ENCODE measurements at regions not wholly inside any gene's neighbourhood (a gene's known extent, or its start where the extent isn't known, plus 50 kb on each side); places are given as distances from the start of the nearest gene placed in this dataset.

DNA sequence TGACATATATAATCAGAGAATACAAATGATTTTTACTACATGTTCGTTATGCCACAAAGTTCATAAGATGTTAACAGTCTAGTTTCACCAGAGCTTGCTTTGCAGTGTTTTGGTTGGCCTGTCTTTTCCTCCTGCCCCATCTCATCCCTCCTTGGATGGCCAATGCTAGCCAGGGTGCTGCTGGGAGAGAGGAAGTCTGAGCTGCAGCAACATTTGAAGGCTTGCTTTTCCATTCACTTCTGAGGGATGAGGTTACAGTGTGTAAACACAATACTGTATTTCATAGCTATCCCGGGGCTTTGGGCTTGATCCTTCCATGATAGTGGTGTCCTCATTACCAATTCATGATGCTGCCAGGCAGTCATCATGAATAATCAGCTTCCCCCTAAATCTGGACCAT, 170.5 kb downstream of the RAB11FIP2 start:
- Histone ChIP-seq H3K4me1 (ENCODE audit: insufficient read depth, low read length, severe bottlenecking) (no peaks in the 10 kb centered on the region), H3K4me3 (ENCODE audit: low read depth, low read length, poor library complexity, severe bottlenecking) (no peak overlapping the region), H3K36me3 (ENCODE audit: insufficient read depth, low read length) (no peaks in the 10 kb centered on the region), H3F3A (ENCODE audit: insufficient read depth, low read length) (no peaks in the 10 kb centered on the region), H3K9ac (ENCODE audit: low read length) (no peak overlapping the region), H3K79me2 (ENCODE audit: insufficient read depth, low read length) (no peaks in the 10 kb centered on the region), H3K4me2 (ENCODE audit: low read length) (no peak overlapping the region), H4K20me1 (ENCODE audit: insufficient read depth, low read length) (no peaks in the 10 kb centered on the region), H2AFZ (ENCODE audit: low read length) (no peak overlapping the region), H3K9me2 (ENCODE audit: low read depth, low read length) (no peaks in the 10 kb centered on the region), H3K27ac (ENCODE audit: low read depth, low read length, poor library complexity, severe bottlenecking) (no peak overlapping the region), H3K27me3 (ENCODE audit: insufficient read depth, low read length) (no peaks in the 10 kb centered on the region), H3K9me3 (ENCODE audit: low read length) (no peaks in the 10 kb centered on the region)
- no peak for TF ChIP-seq EZH2 (IDR thresholded peaks at IDR 0.05; ENCODE audit: borderline replicate concordance, low read length)
- TF ChIP-seq, protein P1, sequence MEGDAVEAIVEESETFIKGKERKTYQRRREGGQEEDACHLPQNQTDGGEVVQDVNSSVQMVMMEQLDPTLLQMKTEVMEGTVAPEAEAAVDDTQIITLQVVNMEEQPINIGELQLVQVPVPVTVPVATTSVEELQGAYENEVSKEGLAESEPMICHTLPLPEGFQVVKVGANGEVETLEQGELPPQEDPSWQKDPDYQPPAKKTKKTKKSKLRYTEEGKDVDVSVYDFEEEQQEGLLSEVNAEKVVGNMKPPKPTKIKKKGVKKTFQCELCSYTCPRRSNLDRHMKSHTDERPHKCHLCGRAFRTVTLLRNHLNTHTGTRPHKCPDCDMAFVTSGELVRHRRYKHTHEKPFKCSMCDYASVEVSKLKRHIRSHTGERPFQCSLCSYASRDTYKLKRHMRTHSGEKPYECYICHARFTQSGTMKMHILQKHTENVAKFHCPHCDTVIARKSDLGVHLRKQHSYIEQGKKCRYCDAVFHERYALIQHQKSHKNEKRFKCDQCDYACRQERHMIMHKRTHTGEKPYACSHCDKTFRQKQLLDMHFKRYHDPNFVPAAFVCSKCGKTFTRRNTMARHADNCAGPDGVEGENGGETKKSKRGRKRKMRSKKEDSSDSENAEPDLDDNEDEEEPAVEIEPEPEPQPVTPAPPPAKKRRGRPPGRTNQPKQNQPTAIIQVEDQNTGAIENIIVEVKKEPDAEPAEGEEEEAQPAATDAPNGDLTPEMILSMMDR (IDR thresholded peaks at IDR 0.05; ENCODE audit: low read length) = no peak

DNA sequence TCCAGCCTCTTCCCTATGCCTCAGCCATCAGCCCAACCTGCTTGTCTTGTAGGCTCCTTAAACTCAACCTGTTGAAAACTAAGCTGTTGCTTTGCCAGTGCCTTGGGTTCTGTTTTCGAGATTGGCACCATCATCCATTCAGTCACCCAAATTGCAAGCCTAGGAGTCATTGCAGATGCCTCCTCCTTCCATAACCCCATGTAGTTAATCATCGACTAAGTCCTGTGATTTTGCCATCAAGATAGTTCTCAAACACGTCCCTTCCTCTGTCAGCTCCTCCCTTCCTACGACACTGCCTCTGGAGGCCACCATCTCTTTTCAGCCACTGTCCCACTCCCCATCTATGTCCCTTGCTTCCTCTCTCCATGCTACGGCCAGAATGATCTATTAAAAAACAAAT, 168.1 kb downstream of the RAB11FIP2 start:
- no peaks in the 10 kb centered on the region for H3F3A ChIP-seq (ENCODE audit: insufficient read depth, low read length)
- no peaks in the 10 kb centered on the region for H3K36me3 ChIP-seq (ENCODE audit: insufficient read depth, low read length)
- no peak overlapping the region for H3K4me3 ChIP-seq (ENCODE audit: low read depth, low read length, poor library complexity, severe bottlenecking)
- H3K27me3 ChIP-seq (ENCODE audit: insufficient read depth, low read length) = no peaks in the 10 kb centered on the region
- no peaks in the 10 kb centered on the region for H4K20me1 ChIP-seq (ENCODE audit: insufficient read depth, low read length)
- no peak overlapping the region for H3K4me2 ChIP-seq (ENCODE audit: low read length)
- H3K9me3 ChIP-seq (ENCODE audit: low read length) = no peaks in the 10 kb centered on the region
- no peaks in the 10 kb centered on the region for H3K4me1 ChIP-seq (ENCODE audit: insufficient read depth, low read length, severe bottlenecking)
- no peak overlapping the region for H2AFZ ChIP-seq (ENCODE audit: low read length)
- no peaks in the 10 kb centered on the region for H3K9me2 ChIP-seq (ENCODE audit: low read depth, low read length)
- no peak overlapping the region for H3K9ac ChIP-seq (ENCODE audit: low read length)
- TF ChIP-seq, protein P1 (IDR thresholded peaks at IDR 0.05; ENCODE audit: low read length) = no peak
- TF ChIP-seq EZH2 (IDR thresholded peaks at IDR 0.05; ENCODE audit: borderline replicate concordance, low read length) = no peak
- no peak overlapping the region for H3K27ac ChIP-seq (ENCODE audit: low read depth, low read length, poor library complexity, severe bottlenecking)
- no peaks in the 10 kb centered on the region for H3K79me2 ChIP-seq (ENCODE audit: insufficient read depth, low read length)

DNA sequence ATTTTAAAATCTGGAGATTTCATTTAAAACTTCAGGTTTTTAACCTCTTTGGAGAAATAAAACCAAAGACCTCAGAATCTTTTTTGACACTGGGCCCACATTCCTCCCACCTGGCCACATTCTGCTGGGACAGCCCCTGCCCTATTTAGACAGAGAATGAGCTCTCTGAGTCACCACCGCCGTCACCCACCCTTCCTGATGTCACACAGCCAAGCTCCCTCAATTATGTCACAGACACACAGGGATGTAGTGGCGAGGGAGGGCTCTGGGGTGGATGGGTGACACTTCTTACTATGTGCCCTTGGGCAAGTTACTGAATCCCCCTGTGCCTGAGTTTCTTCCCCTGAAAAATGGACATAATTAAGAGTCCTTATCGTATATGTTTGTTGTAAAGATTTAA, 162.6 kb downstream of the RAB11FIP2 start:
- Histone ChIP-seq H3F3A (ENCODE audit: insufficient read depth, low read length) (no peaks in the 10 kb centered on the region), H3K9me3 (ENCODE audit: low read length) (no peaks in the 10 kb centered on the region), H3K79me2 (ENCODE audit: insufficient read depth, low read length) (no peaks in the 10 kb centered on the region), H3K36me3 (ENCODE audit: insufficient read depth, low read length) (no peaks in the 10 kb centered on the region), H3K4me3 (ENCODE audit: low read depth, low read length, poor library complexity, severe bottlenecking) (no peak overlapping the region), H3K27ac (ENCODE audit: low read depth, low read length, poor library complexity, severe bottlenecking) (no peak overlapping the region), H3K4me1 (ENCODE audit: insufficient read depth, low read length, severe bottlenecking) (no peaks in the 10 kb centered on the region), H4K20me1 (ENCODE audit: insufficient read depth, low read length) (no peaks in the 10 kb centered on the region), H3K9ac (ENCODE audit: low read length) (no peak overlapping the region), H3K27me3 (ENCODE audit: insufficient read depth, low read length) (no peaks in the 10 kb centered on the region), H3K4me2 (ENCODE audit: low read length) (no peak overlapping the region), H2AFZ (ENCODE audit: low read length) (no peak overlapping the region), H3K9me2 (ENCODE audit: low read depth, low read length) (no peaks in the 10 kb centered on the region)
- no peak for TF ChIP-seq EZH2 (IDR thresholded peaks at IDR 0.05; ENCODE audit: borderline replicate concordance, low read length)
- TF ChIP-seq, protein P1 (IDR thresholded peaks at IDR 0.05; ENCODE audit: low read length) = no peak

Measured in OCI-LY1 (cell line).